ENCODE measurements at regions not wholly inside any gene's neighbourhood (a gene's known extent, or its start where the extent isn't known, plus 50 kb on each side); places are given as distances from the start of the nearest gene placed in this dataset.

DNA sequence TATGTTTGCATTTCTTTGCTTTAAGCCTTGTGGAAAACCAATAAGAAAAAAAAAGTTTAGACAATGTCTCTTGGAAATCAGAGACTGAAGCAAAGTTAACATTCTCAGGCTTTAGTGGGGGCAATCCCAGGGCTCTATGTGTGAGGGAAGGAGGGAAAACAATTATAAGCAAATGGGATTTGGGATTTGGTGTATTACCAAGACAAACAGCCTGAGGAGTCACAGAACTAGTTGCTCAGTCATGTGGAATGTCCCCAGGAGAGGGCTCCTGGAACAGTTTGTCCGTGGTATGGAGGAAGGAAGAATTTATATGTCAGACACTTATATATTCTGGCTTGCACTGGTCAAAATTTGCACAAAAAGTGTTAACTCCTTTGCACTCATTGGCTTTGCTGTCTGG, 562.9 kb upstream of the TPK1 start:
- Histone ChIP-seq H3K27me3 (ENCODE audit: insufficient read depth) (no peaks in the 10 kb centered on the region), H3K4me3 (no peak overlapping the region), H2AFZ (no peak overlapping the region), H3K27ac (ENCODE audit: low read depth) (no peak overlapping the region), H3K79me2 (replicated peaks; ENCODE audit: insufficient read depth) (no peaks in the 10 kb centered on the region), H3K4me2 (no peak overlapping the region), H4K20me1 (replicated peaks; ENCODE audit: insufficient read depth) (no peaks in the 10 kb centered on the region), H3F3A (replicated peaks; ENCODE audit: low read depth) (no peaks in the 10 kb centered on the region), H3K4me1 (ENCODE audit: insufficient read depth) (no peaks in the 10 kb centered on the region), H3K36me3 (ENCODE audit: insufficient read depth) (peaks cover 5% of the 10 kb centered on the region; the same call in 1 of the 2 replicates), H3K9me2 (ENCODE audit: insufficient read depth) (no peaks in the 10 kb centered on the region)
- Mint-ChIP-seq H3K36me3 (ENCODE audit: low read depth) (peaks cover 24% of the 10 kb centered on the region), H3K9me3 (peaks cover 92% of the 10 kb centered on the region), H3K4me3 (no peak overlapping the region), H3K4me1 (no peaks in the 10 kb centered on the region), H3K27ac (no peak overlapping the region), H3K27me3 (ENCODE audit: insufficient read depth, low read depth, poor library complexity) (peaks cover 2% of the 10 kb centered on the region)
- DNase-seq (ENCODE audit: low spot score) (no peak), ATAC-seq (no peak)
- no peak for TF ChIP-seq ZNF331 (CRISPR knock-in tag; IDR thresholded peaks at IDR 0.05; ENCODE audit: low read depth)
- TF ChIP-seq CREB1 (CRISPR knock-in tag; IDR thresholded peaks at IDR 0.05; ENCODE audit: low read depth) = no peak
- TF ChIP-seq, protein P1, sequence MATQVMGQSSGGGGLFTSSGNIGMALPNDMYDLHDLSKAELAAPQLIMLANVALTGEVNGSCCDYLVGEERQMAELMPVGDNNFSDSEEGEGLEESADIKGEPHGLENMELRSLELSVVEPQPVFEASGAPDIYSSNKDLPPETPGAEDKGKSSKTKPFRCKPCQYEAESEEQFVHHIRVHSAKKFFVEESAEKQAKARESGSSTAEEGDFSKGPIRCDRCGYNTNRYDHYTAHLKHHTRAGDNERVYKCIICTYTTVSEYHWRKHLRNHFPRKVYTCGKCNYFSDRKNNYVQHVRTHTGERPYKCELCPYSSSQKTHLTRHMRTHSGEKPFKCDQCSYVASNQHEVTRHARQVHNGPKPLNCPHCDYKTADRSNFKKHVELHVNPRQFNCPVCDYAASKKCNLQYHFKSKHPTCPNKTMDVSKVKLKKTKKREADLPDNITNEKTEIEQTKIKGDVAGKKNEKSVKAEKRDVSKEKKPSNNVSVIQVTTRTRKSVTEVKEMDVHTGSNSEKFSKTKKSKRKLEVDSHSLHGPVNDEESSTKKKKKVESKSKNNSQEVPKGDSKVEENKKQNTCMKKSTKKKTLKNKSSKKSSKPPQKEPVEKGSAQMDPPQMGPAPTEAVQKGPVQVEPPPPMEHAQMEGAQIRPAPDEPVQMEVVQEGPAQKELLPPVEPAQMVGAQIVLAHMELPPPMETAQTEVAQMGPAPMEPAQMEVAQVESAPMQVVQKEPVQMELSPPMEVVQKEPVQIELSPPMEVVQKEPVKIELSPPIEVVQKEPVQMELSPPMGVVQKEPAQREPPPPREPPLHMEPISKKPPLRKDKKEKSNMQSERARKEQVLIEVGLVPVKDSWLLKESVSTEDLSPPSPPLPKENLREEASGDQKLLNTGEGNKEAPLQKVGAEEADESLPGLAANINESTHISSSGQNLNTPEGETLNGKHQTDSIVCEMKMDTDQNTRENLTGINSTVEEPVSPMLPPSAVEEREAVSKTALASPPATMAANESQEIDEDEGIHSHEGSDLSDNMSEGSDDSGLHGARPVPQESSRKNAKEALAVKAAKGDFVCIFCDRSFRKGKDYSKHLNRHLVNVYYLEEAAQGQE (IDR thresholded peaks at IDR 0.05; ENCODE audit: unreplicated experiment) = no peak
- TF ChIP-seq POLR2AphosphoS5 (IDR thresholded peaks at IDR 0.05; ENCODE audit: low read depth) = no peak
- TF ChIP-seq, protein P2, sequence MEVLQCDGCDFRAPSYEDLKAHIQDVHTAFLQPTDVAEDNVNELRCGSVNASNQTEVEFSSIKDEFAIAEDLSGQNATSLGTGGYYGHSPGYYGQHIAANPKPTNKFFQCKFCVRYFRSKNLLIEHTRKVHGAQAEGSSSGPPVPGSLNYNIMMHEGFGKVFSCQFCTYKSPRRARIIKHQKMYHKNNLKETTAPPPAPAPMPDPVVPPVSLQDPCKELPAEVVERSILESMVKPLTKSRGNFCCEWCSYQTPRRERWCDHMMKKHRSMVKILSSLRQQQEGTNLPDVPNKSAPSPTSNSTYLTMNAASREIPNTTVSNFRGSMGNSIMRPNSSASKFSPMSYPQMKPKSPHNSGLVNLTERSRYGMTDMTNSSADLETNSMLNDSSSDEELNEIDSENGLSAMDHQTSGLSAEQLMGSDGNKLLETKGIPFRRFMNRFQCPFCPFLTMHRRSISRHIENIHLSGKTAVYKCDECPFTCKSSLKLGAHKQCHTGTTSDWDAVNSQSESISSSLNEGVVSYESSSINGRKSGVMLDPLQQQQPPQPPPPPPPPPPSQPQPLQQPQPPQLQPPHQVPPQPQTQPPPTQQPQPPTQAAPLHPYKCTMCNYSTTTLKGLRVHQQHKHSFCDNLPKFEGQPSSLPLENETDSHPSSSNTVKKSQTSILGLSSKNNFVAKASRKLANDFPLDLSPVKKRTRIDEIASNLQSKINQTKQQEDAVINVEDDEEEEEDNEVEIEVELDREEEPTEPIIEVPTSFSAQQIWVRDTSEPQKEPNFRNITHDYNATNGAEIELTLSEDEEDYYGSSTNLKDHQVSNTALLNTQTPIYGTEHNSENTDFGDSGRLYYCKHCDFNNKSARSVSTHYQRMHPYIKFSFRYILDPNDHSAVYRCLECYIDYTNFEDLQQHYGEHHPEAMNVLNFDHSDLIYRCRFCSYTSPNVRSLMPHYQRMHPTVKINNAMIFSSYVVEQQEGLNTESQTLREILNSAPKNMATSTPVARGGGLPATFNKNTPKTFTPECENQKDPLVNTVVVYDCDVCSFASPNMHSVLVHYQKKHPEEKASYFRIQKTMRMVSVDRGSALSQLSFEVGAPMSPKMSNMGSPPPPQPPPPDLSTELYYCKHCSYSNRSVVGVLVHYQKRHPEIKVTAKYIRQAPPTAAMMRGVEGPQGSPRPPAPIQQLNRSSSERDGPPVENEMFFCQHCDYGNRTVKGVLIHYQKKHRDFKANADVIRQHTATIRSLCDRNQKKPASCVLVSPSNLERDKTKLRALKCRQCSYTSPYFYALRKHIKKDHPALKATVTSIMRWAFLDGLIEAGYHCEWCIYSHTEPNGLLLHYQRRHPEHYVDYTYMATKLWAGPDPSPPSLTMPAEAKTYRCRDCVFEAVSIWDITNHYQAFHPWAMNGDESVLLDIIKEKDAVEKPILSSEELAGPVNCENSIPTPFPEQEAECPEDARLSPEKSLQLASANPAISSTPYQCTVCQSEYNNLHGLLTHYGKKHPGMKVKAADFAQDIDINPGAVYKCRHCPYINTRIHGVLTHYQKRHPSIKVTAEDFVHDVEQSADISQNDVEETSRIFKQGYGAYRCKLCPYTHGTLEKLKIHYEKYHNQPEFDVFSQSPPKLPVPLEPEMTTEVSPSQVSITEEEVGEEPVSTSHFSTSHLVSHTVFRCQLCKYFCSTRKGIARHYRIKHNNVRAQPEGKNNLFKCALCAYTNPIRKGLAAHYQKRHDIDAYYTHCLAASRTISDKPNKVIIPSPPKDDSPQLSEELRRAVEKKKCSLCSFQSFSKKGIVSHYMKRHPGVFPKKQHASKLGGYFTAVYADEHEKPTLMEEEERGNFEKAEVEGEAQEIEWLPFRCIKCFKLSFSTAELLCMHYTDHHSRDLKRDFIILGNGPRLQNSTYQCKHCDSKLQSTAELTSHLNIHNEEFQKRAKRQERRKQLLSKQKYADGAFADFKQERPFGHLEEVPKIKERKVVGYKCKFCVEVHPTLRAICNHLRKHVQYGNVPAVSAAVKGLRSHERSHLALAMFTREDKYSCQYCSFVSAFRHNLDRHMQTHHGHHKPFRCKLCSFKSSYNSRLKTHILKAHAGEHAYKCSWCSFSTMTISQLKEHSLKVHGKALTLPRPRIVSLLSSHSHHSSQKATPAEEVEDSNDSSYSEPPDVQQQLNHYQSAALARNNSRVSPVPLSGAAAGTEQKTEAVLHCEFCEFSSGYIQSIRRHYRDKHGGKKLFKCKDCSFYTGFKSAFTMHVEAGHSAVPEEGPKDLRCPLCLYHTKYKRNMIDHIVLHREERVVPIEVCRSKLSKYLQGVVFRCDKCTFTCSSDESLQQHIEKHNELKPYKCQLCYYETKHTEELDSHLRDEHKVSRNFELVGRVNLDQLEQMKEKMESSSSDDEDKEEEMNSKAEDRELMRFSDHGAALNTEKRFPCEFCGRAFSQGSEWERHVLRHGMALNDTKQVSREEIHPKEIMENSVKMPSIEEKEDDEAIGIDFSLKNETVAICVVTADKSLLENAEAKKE (CRISPR knock-in tag; IDR thresholded peaks at IDR 0.05) = no peak
- no peak for TF ChIP-seq ZNF114 (CRISPR knock-in tag; IDR thresholded peaks at IDR 0.05)
- TF ChIP-seq, protein P3, sequence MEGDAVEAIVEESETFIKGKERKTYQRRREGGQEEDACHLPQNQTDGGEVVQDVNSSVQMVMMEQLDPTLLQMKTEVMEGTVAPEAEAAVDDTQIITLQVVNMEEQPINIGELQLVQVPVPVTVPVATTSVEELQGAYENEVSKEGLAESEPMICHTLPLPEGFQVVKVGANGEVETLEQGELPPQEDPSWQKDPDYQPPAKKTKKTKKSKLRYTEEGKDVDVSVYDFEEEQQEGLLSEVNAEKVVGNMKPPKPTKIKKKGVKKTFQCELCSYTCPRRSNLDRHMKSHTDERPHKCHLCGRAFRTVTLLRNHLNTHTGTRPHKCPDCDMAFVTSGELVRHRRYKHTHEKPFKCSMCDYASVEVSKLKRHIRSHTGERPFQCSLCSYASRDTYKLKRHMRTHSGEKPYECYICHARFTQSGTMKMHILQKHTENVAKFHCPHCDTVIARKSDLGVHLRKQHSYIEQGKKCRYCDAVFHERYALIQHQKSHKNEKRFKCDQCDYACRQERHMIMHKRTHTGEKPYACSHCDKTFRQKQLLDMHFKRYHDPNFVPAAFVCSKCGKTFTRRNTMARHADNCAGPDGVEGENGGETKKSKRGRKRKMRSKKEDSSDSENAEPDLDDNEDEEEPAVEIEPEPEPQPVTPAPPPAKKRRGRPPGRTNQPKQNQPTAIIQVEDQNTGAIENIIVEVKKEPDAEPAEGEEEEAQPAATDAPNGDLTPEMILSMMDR (conservative IDR thresholded peaks at IDR 0.05; ENCODE audit: low read depth in 2 of 2) = no peak
- no peak for TF ChIP-seq STAT1 (IDR thresholded peaks at IDR 0.05; ENCODE audit: unreplicated experiment)
- no peak for TF ChIP-seq JUNB (IDR thresholded peaks at IDR 0.05; ENCODE audit: unreplicated experiment)
- TF ChIP-seq, protein P4, sequence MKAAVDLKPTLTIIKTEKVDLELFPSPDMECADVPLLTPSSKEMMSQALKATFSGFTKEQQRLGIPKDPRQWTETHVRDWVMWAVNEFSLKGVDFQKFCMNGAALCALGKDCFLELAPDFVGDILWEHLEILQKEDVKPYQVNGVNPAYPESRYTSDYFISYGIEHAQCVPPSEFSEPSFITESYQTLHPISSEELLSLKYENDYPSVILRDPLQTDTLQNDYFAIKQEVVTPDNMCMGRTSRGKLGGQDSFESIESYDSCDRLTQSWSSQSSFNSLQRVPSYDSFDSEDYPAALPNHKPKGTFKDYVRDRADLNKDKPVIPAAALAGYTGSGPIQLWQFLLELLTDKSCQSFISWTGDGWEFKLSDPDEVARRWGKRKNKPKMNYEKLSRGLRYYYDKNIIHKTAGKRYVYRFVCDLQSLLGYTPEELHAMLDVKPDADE (IDR thresholded peaks at IDR 0.05) = no peak
- TF ChIP-seq EZH2phosphoT487 (IDR thresholded peaks at IDR 0.05; ENCODE audit: unreplicated experiment) = no peak
- no peak for TF ChIP-seq NANOG (IDR thresholded peaks at IDR 0.05; ENCODE audit: borderline replicate concordance)
- TF ChIP-seq EZH2 (IDR thresholded peaks at IDR 0.05; ENCODE audit: low read depth, unreplicated experiment) = no peak

Measured in GM23338 (cell line).